Bronchial epithelial cell (primary cell): ENCODE measurements at regions not wholly inside any gene's neighbourhood (a gene's known extent, or its start where the extent isn't known, plus 50 kb on each side); places are given as distances from the start of the nearest gene placed in this dataset.
A peak's percentile ranks its signal among the peaks of the same experiment; 100 is the strongest.

Experiments used
- DNase-seq: peaks from one replicate; pipeline ENCODE4 v3.0.0-alpha.2; 2010; ENCODE audit warnings: low read depth
- FAIRE-seq: peaks from 2 replicates; lab custom pipeline; 2011; peaks lifted over from hg19 to GRCh38; lab: Jason Lieb, UNC
- H3K27me3 ChIP-seq: 2 replicates; pipeline ENCODE4 v1.5.1; 2011; ENCODE audit warnings: low read length; ENCODE audit not compliant: control insufficient read depth, insufficient read depth
- H3K36me3 ChIP-seq: 2 replicates; pipeline ENCODE4 v1.5.1; 2011; ENCODE audit warnings: low read length; ENCODE audit not compliant: control insufficient read depth, insufficient read depth
- H3K4me3 ChIP-seq: 2 replicates; pipeline ENCODE4 v1.5.1; 2011; ENCODE audit warnings: mild to moderate bottlenecking, low read depth, low read length, control low read depth
- TF ChIP-seq, protein P1 (sequence below): IDR thresholded peaks from 2 replicates; pipeline ENCODE4 v1.5.1; 2011; ENCODE audit warnings: mild to moderate bottlenecking, moderate library complexity, low read length, control low read depth, inconsistent platforms; ENCODE audit not compliant: insufficient read depth, severe bottlenecking

DNA sequence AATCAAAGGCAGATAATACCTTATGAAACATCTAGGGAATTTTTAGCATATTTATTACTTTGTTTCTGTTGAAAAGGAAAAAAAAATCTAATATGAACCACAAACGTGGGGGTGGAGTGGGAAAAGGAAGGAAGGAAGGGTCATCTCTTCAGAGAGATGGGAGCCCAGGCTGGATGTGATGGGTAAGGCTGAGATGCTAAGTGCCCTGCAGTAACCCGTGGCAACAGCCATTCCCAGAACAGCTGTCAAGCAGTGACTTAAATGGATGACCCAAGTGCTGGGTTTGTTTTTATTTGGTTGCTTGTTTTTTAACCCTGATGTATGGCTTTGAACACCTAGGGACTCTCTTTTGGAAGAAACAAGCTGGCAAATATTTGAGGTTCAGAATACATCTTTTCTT, 50.7 kb upstream of the KLF7 start:
- FAIRE-seq, result no peak
- H3K36me3 ChIP-seq, result no peaks in the 10 kb centered on the region
- no peaks in the 10 kb centered on the region for H3K27me3 ChIP-seq
- TF ChIP-seq, protein P1, sequence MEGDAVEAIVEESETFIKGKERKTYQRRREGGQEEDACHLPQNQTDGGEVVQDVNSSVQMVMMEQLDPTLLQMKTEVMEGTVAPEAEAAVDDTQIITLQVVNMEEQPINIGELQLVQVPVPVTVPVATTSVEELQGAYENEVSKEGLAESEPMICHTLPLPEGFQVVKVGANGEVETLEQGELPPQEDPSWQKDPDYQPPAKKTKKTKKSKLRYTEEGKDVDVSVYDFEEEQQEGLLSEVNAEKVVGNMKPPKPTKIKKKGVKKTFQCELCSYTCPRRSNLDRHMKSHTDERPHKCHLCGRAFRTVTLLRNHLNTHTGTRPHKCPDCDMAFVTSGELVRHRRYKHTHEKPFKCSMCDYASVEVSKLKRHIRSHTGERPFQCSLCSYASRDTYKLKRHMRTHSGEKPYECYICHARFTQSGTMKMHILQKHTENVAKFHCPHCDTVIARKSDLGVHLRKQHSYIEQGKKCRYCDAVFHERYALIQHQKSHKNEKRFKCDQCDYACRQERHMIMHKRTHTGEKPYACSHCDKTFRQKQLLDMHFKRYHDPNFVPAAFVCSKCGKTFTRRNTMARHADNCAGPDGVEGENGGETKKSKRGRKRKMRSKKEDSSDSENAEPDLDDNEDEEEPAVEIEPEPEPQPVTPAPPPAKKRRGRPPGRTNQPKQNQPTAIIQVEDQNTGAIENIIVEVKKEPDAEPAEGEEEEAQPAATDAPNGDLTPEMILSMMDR, result no peak
- H3K4me3 ChIP-seq, result no peak overlapping the region
- DNase-seq, result no peak

DNA sequence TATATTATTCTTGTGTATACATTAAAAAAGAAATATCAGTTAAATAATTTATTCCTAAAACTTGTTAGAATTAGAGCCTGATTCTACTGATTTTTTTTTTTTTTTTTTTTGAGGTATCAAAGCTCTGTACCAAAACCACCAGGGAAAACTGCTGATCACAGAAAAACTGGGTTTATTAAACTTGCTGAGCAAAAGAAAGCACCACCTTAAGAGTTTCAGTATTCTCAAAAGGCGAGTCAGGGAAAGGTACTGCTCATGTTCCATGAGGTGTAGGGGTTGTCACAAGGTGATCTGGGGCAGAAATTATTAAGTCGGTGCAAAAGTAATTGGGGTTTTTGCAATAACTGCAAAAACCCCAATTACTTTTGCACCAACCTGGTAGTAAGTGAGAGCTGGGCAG, 51.7 kb upstream of the KLF7 start:
- FAIRE-seq, result no peak

DNA sequence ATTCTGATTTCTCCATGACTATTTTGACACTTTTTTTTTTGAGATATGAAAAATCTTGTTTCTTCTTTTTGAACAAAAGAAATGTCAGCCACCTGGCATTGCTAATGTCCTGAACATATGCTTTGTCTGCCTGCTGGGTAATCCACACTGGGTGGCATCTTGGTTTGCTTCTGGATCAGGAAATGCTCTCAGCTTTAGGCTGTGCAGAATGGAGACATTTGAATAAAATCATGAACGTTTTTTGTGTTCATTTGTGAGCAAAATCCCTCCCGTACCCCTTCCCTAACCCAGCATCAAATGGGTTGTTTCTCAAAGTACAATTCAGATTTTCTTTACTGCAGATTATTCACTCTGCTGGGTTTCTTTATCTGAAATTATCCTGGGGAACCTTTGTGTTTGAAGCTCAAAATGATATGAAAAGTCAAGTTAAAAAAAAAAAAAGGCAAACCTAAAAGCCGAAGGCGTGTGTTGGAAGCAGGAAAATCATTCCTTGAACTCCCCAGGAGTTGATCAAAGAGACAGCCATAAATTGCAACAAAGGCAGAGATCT, 53.4 kb upstream of the KLF7 start:
- no peak for DNase-seq
- FAIRE-seq, result no peak
- TF ChIP-seq, protein P1, result no peak
- H3K4me3 ChIP-seq, result no peak overlapping the region
- H3K27me3 ChIP-seq, result no peaks in the 10 kb centered on the region
- H3K36me3 ChIP-seq, result no peaks in the 10 kb centered on the region

More for the DNA sequence above, 51.7 kb upstream of the KLF7 start:
- H3K36me3 ChIP-seq, result no peaks in the 10 kb centered on the region
- no peak overlapping the region for H3K4me3 ChIP-seq
- H3K27me3 ChIP-seq, result no peaks in the 10 kb centered on the region
- no peak for DNase-seq
- TF ChIP-seq, protein P1, result no peak

DNA sequence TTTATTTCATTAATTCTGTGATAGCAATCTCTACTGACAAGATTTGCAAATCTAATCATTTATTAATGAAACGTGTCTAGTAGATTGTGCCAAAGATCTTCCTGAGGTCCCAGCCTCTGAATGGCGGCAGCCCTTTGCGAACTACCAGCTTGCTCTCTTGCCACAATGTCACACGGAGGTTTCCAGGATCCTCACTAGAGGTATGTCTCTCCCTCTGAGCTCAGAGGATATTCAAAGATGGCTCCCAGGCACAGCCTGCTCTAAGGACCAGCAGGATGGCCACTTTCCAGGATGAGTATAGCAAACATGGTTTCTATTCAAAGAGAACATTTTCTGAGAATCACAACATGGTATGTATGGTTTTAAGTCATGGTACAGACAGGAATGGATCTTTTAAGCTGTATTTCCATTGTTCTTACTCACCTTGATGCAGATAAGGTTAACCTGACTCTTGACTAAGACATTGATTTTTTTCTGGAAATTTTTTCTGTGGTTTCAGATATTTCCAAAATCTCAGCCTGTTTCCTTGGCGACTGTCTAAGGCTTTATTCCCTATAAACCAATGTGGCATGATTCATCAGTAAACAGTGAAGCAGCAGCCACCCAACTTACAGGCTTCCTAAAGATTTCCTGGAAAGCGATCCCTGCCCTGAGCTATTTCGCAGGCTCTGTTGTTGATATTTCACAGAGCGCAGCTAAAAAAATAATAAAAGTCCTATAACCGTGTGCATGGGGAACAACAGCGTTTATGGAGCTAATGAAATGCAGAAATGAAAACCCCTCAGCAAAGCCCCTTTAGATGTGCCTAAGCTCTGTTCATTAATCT, 54.1 kb upstream of the KLF7 start:
- Histone ChIP-seq H3K4me3 (no peak overlapping the region), H3K36me3 (no peaks in the 10 kb centered on the region), H3K27me3 (no peaks in the 10 kb centered on the region)
- DNase-seq (peak; percentile 89), FAIRE-seq (no peak)
- TF ChIP-seq, protein P1, result no peak

DNA sequence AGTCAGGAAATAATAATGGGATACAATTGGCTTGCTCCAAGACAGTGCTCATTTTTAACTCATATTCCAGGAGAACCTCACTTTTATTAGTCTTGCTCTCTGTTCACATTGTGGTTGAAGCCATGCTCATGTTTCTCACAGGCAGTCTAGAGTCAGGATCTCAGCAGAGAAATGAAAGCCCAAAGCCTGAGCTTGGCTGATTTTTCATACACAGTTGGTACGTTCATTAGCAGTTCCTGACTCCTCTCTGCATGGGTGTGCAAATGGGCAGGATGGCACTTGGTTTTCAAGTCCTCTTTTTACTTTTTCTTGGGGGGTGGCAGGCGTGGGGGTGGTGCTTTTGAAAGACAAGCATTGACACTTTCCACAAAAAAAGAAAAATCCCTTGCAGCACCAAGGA, 56.0 kb upstream of the KLF7 start:
- no peaks in the 10 kb centered on the region for H3K36me3 ChIP-seq
- TF ChIP-seq, protein P1, result no peak
- DNase-seq (no peak), FAIRE-seq (no peak)
- no peak overlapping the region for H3K4me3 ChIP-seq
- no peaks in the 10 kb centered on the region for H3K27me3 ChIP-seq
